SK-N-MC (cell line): ENCODE measurements at regions not wholly inside any gene's neighbourhood (a gene's known extent, or its start where the extent isn't known, plus 50 kb on each side); places are given as distances from the start of the nearest gene placed in this dataset.

Source experiments
- EZH2 ChIP-seq: fragments of 200-600 bp; sonication (generic); IDR thresholded peaks from one replicate; pipeline ENCODE4 v1.6.1; 2017; ENCODE audit warnings: antibody characterized with exemption
- FOXP2 ChIP-seq: optimal IDR thresholded peaks from 2 replicates; pipeline ENCODE3; 2011; ENCODE audit warnings: mild to moderate bottlenecking, moderate library complexity; ENCODE audit not compliant: insufficient read depth; ENCODE audit errors: extremely low read length, control extremely low read depth
- POLR2AphosphoS5 ChIP-seq: IDR thresholded peaks from 2 replicates; pipeline ENCODE4 v1.6.1; 2012; ENCODE audit warnings: mild to moderate bottlenecking, low read depth, low read length, borderline replicate concordance

- TF ChIP-seq POLR2AphosphoS5, result no peak
- no peak for TF ChIP-seq EZH2
- no peak for TF ChIP-seq FOXP2
Measured at GRCh38 chr1:5610432-5610831, 381.8 kb downstream of the NPHP4 start.
